IPS-18a (cell line): ENCODE measurements at regions not wholly inside any gene's neighbourhood (a gene's known extent, or its start where the extent isn't known, plus 50 kb on each side); places are given as distances from the start of the nearest gene placed in this dataset.
A peak's percentile ranks its signal among the peaks of the same experiment; 100 is the strongest.
"Not testable (repeated sequence)": the region's sequence is repeated elsewhere in the genome, so short reads cannot be mapped to it uniquely, and the experiment has no call there.

Source experiments
- H3K27ac ChIP-seq: one replicate; pipeline ENCODE4 v1.5.1; 2013; ENCODE audit warnings: low read length
- H3K27me3 ChIP-seq: one replicate; pipeline ENCODE4 v1.6.1; 2013; ENCODE audit warnings: mild to moderate bottlenecking, low read length; ENCODE audit not compliant: control insufficient read depth, insufficient read depth
- H3K36me3 ChIP-seq: one replicate; pipeline ENCODE4 v1.6.1; 2013; ENCODE audit warnings: low read depth, low read length; ENCODE audit not compliant: control insufficient read depth
- H3K4me1 ChIP-seq: one replicate; pipeline ENCODE4 v1.6.1; 2013; ENCODE audit warnings: low read depth, low read length; ENCODE audit not compliant: control insufficient read depth
- H3K4me3 ChIP-seq: one replicate; pipeline ENCODE4 v1.5.1; 2013; ENCODE audit warnings: low read length
- H3K9ac ChIP-seq: one replicate; pipeline ENCODE4 v1.6.1; 2013; ENCODE audit warnings: mild to moderate bottlenecking, low read length, moderate library complexity
- H3K9me3 ChIP-seq: one replicate; pipeline ENCODE4 v1.6.1; 2013; ENCODE audit warnings: low read depth, low read length; ENCODE audit not compliant: control insufficient read depth

GRCh38 chr15:24326513-24326912 lies 349.1 kb upstream of the NPAP1 start:
- H3K4me1 ChIP-seq, H3K9ac ChIP-seq, H3K27me3 ChIP-seq, H3K4me3 ChIP-seq, H3K27ac ChIP-seq, H3K9me3 ChIP-seq, H3K36me3 ChIP-seq: not testable (repeated sequence)

- H3K36me3 ChIP-seq, H3K9ac ChIP-seq, H3K27ac ChIP-seq, H3K9me3 ChIP-seq, H3K4me3 ChIP-seq, H3K4me1 ChIP-seq, H3K27me3 ChIP-seq: not testable (repeated sequence)
These were observed 343.6 kb upstream of the NPAP1 start for GRCh38 chr15:24331964-24332363.

GRCh38 chr15:24341876-24342275 lies 333.7 kb upstream of the NPAP1 start:
- H3K27ac ChIP-seq, H3K4me1 ChIP-seq, H3K36me3 ChIP-seq, H3K9ac ChIP-seq, H3K4me3 ChIP-seq, H3K27me3 ChIP-seq, H3K9me3 ChIP-seq: not testable (repeated sequence)

- not testable (repeated sequence) for H3K27ac ChIP-seq, H3K4me3 ChIP-seq, H3K27me3 ChIP-seq, H3K4me1 ChIP-seq, H3K9ac ChIP-seq, H3K9me3 ChIP-seq, H3K36me3 ChIP-seq
These were observed 322.8 kb upstream of the NPAP1 start for GRCh38 chr15:24352777-24353176.

GRCh38 chr15:24381103-24381502 lies 294.5 kb upstream of the NPAP1 start:
- not testable (repeated sequence) for H3K9ac ChIP-seq, H3K9me3 ChIP-seq, H3K4me1 ChIP-seq, H3K4me3 ChIP-seq, H3K27ac ChIP-seq, H3K36me3 ChIP-seq, H3K27me3 ChIP-seq

- H3K9me3 ChIP-seq, H3K27me3 ChIP-seq, H3K36me3 ChIP-seq, H3K4me1 ChIP-seq, H3K27ac ChIP-seq, H3K9ac ChIP-seq, H3K4me3 ChIP-seq: not testable (repeated sequence)
These were observed 290.3 kb upstream of the NPAP1 start for GRCh38 chr15:24385258-24385657.

- H3K4me3 ChIP-seq = no peak overlapping the region
- no peak overlapping the region for H3K27ac ChIP-seq
- H3K36me3 ChIP-seq = no peaks in the 10 kb centered on the region
- no peaks in the 10 kb centered on the region for H3K4me1 ChIP-seq
- H3K9ac ChIP-seq = no peak overlapping the region
- H3K27me3 ChIP-seq = no peaks in the 10 kb centered on the region
- H3K9me3 ChIP-seq = no peaks in the 10 kb centered on the region
These were observed 281.3 kb upstream of the NPAP1 start for GRCh38 chr15:24394303-24394702.

GRCh38 chr15:24412649-24413048 lies 262.9 kb upstream of the NPAP1 start:
- H3K27me3 ChIP-seq, H3K9me3 ChIP-seq, H3K9ac ChIP-seq, H3K36me3 ChIP-seq, H3K27ac ChIP-seq, H3K4me3 ChIP-seq, H3K4me1 ChIP-seq: not testable (repeated sequence)

GRCh38 chr15:24426286-24427054 lies 249.1 kb upstream of the NPAP1 start:
- peak overlapping the region; percentile 24 for H3K4me3 ChIP-seq
- not testable (repeated sequence) for H3K4me1 ChIP-seq, H3K27ac ChIP-seq, H3K27me3 ChIP-seq, H3K9me3 ChIP-seq, H3K36me3 ChIP-seq, H3K9ac ChIP-seq

GRCh38 chr15:24427055-24427400 lies 248.5 kb upstream of the NPAP1 start:
- H3K4me1 ChIP-seq, H3K27ac ChIP-seq, H3K9me3 ChIP-seq, H3K9ac ChIP-seq, H3K36me3 ChIP-seq, H3K27me3 ChIP-seq: not testable (repeated sequence)
- peak overlapping the region; percentile 24 for H3K4me3 ChIP-seq

- H3K27ac ChIP-seq, H3K27me3 ChIP-seq, H3K4me3 ChIP-seq, H3K9ac ChIP-seq, H3K9me3 ChIP-seq, H3K36me3 ChIP-seq, H3K4me1 ChIP-seq: not testable (repeated sequence)
These were observed 240.3 kb upstream of the NPAP1 start for GRCh38 chr15:24435075-24435820.

GRCh38 chr15:24437270-24437669 lies 238.3 kb upstream of the NPAP1 start:
- H3K4me3 ChIP-seq, H3K27ac ChIP-seq, H3K36me3 ChIP-seq, H3K27me3 ChIP-seq, H3K4me1 ChIP-seq, H3K9me3 ChIP-seq, H3K9ac ChIP-seq: not testable (repeated sequence)
